ENCODE measurements at regions not wholly inside any gene's neighbourhood (a gene's known extent, or its start where the extent isn't known, plus 50 kb on each side); places are given as distances from the start of the nearest gene placed in this dataset.

GRCh38 chr20:40232756-40233155, 456.3 kb downstream of the MAFB start:
- TF ChIP-seq CTCF (IDR thresholded peaks at IDR 0.05; ENCODE audit: insufficient read depth, low read length, poor library complexity, severe bottlenecking) (no peak), EZH2phosphoT487 (conservative IDR thresholded peaks at IDR 0.05; ENCODE audit: low read length) (no peak)

All from SU-DHL-6 (cell line).